Astrocyte (in vitro differentiated cells and primary cell): ENCODE measurements at regions not wholly inside any gene's neighbourhood (a gene's known extent, or its start where the extent isn't known, plus 50 kb on each side); places are given as distances from the start of the nearest gene placed in this dataset.

Experiments
- EZH2 ChIP-seq: IDR thresholded peaks from 2 replicates; pipeline ENCODE4 v1.6.1; 2012; ENCODE audit warnings: mild to moderate bottlenecking, low read length, inconsistent platforms; ENCODE audit not compliant: insufficient read depth
- TF ChIP-seq, protein P1 (sequence below): IDR thresholded peaks from 2 replicates; pipeline ENCODE4 v1.5.1; 2011; ENCODE audit warnings: low read depth, mild to moderate bottlenecking, inconsistent platforms, low read length, moderate library complexity; ENCODE audit not compliant: insufficient read depth

DNA sequence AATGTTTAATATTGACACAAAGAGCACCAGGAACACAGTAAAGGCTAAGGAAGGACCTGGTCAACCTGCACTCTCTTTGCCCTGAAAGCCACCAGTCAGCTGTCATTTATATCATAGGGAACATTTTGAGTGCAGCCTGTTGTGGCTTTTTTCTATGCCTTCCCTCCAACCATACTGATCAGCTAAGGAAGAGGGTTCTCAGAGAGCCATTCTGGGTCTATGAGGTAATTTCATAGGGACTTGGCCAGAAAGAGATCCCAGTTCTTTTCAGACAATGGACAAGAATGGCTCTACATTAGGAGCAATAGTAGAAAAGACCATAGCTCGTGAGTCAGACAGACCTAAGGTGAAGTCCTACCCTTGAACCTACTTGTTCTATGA is 132.8 kb downstream of the CCDC34 start:
- TF ChIP-seq, protein P1, sequence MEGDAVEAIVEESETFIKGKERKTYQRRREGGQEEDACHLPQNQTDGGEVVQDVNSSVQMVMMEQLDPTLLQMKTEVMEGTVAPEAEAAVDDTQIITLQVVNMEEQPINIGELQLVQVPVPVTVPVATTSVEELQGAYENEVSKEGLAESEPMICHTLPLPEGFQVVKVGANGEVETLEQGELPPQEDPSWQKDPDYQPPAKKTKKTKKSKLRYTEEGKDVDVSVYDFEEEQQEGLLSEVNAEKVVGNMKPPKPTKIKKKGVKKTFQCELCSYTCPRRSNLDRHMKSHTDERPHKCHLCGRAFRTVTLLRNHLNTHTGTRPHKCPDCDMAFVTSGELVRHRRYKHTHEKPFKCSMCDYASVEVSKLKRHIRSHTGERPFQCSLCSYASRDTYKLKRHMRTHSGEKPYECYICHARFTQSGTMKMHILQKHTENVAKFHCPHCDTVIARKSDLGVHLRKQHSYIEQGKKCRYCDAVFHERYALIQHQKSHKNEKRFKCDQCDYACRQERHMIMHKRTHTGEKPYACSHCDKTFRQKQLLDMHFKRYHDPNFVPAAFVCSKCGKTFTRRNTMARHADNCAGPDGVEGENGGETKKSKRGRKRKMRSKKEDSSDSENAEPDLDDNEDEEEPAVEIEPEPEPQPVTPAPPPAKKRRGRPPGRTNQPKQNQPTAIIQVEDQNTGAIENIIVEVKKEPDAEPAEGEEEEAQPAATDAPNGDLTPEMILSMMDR, result no peak
- TF ChIP-seq EZH2, result no peak
